Hepatocyte (in vitro differentiated cells): ENCODE measurements at regions not wholly inside any gene's neighbourhood (a gene's known extent, or its start where the extent isn't known, plus 50 kb on each side); places are given as distances from the start of the nearest gene placed in this dataset.

Source experiments
- EZH2 ChIP-seq: fragments of 200-600 bp; sonication (generic); IDR thresholded peaks from 2 replicates; pipeline ENCODE4 v1.6.1; 2016; ENCODE audit warnings: antibody characterized with exemption, mild to moderate bottlenecking, borderline replicate concordance
- EZH2phosphoT487 ChIP-seq: fragments of 200-600 bp; sonication (generic); IDR thresholded peaks from one replicate; pipeline ENCODE4 v1.6.1; 2018; ENCODE audit warnings: antibody characterized with exemption, mild to moderate bottlenecking, low read depth, moderate library complexity; ENCODE audit not compliant: unreplicated experiment, severe bottlenecking
- TF ChIP-seq, protein P1 (sequence below): fragments of 200-600 bp; sonication (generic); IDR thresholded peaks from 2 replicates; pipeline ENCODE4 v1.5.1; 2016; ENCODE audit warnings: antibody characterized with exemption, mild to moderate bottlenecking; ENCODE audit not compliant: poor library complexity

DNA sequence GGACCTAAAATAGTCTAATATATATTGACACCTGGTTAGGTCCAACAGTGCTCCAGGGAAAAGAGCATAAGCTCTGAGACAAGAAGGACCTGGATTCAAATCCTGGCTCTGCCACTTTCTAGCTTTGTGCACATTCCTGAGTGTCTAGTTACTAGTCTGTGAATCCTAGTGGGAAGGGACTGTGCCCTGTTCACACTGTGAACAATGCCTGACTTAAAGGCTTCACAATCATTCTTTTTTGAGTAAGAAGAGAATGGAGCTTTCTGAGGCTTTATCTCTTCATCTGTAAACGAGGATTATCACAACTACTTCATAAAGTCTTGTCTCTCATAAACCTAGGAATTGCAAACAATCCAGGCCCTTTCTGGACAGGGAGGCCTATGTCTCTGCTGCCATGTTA is 235.9 kb downstream of the SOX2 start:
- TF ChIP-seq, protein P1, sequence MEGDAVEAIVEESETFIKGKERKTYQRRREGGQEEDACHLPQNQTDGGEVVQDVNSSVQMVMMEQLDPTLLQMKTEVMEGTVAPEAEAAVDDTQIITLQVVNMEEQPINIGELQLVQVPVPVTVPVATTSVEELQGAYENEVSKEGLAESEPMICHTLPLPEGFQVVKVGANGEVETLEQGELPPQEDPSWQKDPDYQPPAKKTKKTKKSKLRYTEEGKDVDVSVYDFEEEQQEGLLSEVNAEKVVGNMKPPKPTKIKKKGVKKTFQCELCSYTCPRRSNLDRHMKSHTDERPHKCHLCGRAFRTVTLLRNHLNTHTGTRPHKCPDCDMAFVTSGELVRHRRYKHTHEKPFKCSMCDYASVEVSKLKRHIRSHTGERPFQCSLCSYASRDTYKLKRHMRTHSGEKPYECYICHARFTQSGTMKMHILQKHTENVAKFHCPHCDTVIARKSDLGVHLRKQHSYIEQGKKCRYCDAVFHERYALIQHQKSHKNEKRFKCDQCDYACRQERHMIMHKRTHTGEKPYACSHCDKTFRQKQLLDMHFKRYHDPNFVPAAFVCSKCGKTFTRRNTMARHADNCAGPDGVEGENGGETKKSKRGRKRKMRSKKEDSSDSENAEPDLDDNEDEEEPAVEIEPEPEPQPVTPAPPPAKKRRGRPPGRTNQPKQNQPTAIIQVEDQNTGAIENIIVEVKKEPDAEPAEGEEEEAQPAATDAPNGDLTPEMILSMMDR: no peak
- TF ChIP-seq EZH2 (no peak), EZH2phosphoT487 (no peak)
